ENCODE measurements at regions not wholly inside any gene's neighbourhood (a gene's known extent, or its start where the extent isn't known, plus 50 kb on each side); places are given as distances from the start of the nearest gene placed in this dataset.

DNA sequence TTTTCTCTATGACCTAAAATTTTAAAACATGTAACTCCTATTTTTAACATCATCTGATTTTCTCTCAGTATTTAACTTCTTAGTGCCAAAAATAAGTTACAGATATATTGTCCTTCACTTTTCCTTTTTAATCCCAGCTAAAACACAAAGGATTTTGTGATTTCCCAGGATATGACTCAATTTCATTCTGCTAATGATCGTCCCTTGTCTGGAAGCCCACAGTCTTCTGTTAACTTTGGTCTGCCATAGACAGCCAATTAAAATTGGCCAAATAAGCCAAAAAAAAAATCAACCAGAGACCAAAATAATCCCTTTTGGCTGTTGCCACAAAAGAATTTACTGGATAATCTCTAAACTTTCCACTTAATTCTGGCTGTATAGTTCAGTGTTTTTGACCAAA, 124.5 kb upstream of the FST start:
- TF ChIP-seq, protein P1, sequence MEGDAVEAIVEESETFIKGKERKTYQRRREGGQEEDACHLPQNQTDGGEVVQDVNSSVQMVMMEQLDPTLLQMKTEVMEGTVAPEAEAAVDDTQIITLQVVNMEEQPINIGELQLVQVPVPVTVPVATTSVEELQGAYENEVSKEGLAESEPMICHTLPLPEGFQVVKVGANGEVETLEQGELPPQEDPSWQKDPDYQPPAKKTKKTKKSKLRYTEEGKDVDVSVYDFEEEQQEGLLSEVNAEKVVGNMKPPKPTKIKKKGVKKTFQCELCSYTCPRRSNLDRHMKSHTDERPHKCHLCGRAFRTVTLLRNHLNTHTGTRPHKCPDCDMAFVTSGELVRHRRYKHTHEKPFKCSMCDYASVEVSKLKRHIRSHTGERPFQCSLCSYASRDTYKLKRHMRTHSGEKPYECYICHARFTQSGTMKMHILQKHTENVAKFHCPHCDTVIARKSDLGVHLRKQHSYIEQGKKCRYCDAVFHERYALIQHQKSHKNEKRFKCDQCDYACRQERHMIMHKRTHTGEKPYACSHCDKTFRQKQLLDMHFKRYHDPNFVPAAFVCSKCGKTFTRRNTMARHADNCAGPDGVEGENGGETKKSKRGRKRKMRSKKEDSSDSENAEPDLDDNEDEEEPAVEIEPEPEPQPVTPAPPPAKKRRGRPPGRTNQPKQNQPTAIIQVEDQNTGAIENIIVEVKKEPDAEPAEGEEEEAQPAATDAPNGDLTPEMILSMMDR (IDR thresholded peaks at IDR 0.05): no peak
- H3K9me3 Mint-ChIP-seq: peaks cover 0 to 10% (median 5%) of the 10 kb centered on the region in 7 donors
- no peak overlapping the region for H3K27ac ChIP-seq (ENCODE audit: low read depth in 1 of 2, low read length in 2 of 2)
- H3K36me3 Mint-ChIP-seq: no peaks in the 10 kb centered on the region
- peaks cover 3 to 4% of the 10 kb centered on the region in 2 donors for H3K9me3 ChIP-seq (replicated peaks in 1 of 2; ENCODE audit: control insufficient read depth in 1 of 2, insufficient read depth in 1 of 2, low read length in 2 of 2)
- no peak overlapping the region for H3K4me2 ChIP-seq (replicated peaks; ENCODE audit: extremely low read depth, low read length, poor library complexity, severe bottlenecking)
- H3K79me2 ChIP-seq (ENCODE audit: insufficient read depth, low read length): no peaks in the 10 kb centered on the region
- no peaks in the 10 kb centered on the region for H3K36me3 ChIP-seq (replicated peaks in 1 of 2; ENCODE audit: control insufficient read depth in 1 of 2, insufficient read depth in 2 of 2, low read length in 2 of 2)
- no peaks in the 10 kb centered on the region for H3K27me3 Mint-ChIP-seq (ENCODE audit: low read depth in 3 of 3)
- H3K4me3 ChIP-seq (replicated peaks in 1 of 3; ENCODE audit: low read depth in 2 of 3, low read length in 3 of 3): no peak overlapping the region
- no peak overlapping the region for H3K27ac Mint-ChIP-seq
- 100% methylated on average over 1 of the region's 1 CpG for WGBS (ENCODE audit: insufficient coverage)
- intact Hi-C loops (cut with micrococcal nuclease): no loop called here
- no peaks in the 10 kb centered on the region for H3K4me1 Mint-ChIP-seq
- H3K9ac ChIP-seq (ENCODE audit: insufficient read depth, low read length, poor library complexity, severe bottlenecking): no peak overlapping the region
- H4K20me1 ChIP-seq (ENCODE audit: insufficient read depth, low read length): no peaks in the 10 kb centered on the region
- no peak for DNase-seq
- H2AFZ ChIP-seq (ENCODE audit: insufficient read depth, low read depth, low read length, poor library complexity, severe bottlenecking): no peak overlapping the region
- H3K27me3 ChIP-seq (ENCODE audit: control insufficient read depth in 2 of 2, insufficient read depth in 2 of 2, low read length in 2 of 2): no peaks in the 10 kb centered on the region
- no peaks in the 10 kb centered on the region for H3K4me1 ChIP-seq (ENCODE audit: control insufficient read depth in 1 of 2, insufficient read depth in 2 of 2, low read length in 2 of 2)
- H3K4me3 Mint-ChIP-seq: no peak overlapping the region

GRCh38 chr5:53357439-53357838, 123.0 kb upstream of the FST start:
- H3K27me3 Mint-ChIP-seq (ENCODE audit: low read depth in 3 of 3): peaks cover 0 to 3% (median 0%) of the 10 kb centered on the region in 3 donors
- no peak overlapping the region for H3K9ac ChIP-seq (ENCODE audit: insufficient read depth, low read length, poor library complexity, severe bottlenecking)
- no peaks in the 10 kb centered on the region for H3K79me2 ChIP-seq (ENCODE audit: insufficient read depth, low read length)
- WGBS (ENCODE audit: insufficient coverage): 90% methylated on average over 2 of the region's 4 CpGs
- H3K4me3 ChIP-seq (replicated peaks in 1 of 3; ENCODE audit: low read depth in 2 of 3, low read length in 3 of 3): no peak overlapping the region
- H4K20me1 ChIP-seq (ENCODE audit: insufficient read depth, low read length): no peaks in the 10 kb centered on the region
- DNase-seq: no peak
- H3K36me3 ChIP-seq (replicated peaks in 1 of 2; ENCODE audit: control insufficient read depth in 1 of 2, insufficient read depth in 2 of 2, low read length in 2 of 2): no peaks in the 10 kb centered on the region
- no peak overlapping the region for H3K27ac ChIP-seq (ENCODE audit: low read depth in 1 of 2, low read length in 2 of 2)
- H3K4me1 ChIP-seq (ENCODE audit: control insufficient read depth in 1 of 2, insufficient read depth in 2 of 2, low read length in 2 of 2): no peaks in the 10 kb centered on the region
- H3K4me2 ChIP-seq (replicated peaks; ENCODE audit: extremely low read depth, low read length, poor library complexity, severe bottlenecking): no peak overlapping the region
- H2AFZ ChIP-seq (ENCODE audit: insufficient read depth, low read depth, low read length, poor library complexity, severe bottlenecking): no peak overlapping the region
- H3K27ac Mint-ChIP-seq: no peak overlapping the region
- TF ChIP-seq, protein P1 (IDR thresholded peaks at IDR 0.05): no peak
- no peaks in the 10 kb centered on the region for H3K36me3 Mint-ChIP-seq
- H3K9me3 Mint-ChIP-seq: peaks cover 0 to 8% (median 5%) of the 10 kb centered on the region in 7 donors
- intact Hi-C loops (cut with micrococcal nuclease): no loop called here
- H3K4me1 Mint-ChIP-seq: no peaks in the 10 kb centered on the region
- H3K27me3 ChIP-seq (ENCODE audit: control insufficient read depth in 2 of 2, insufficient read depth in 2 of 2, low read length in 2 of 2): no peaks in the 10 kb centered on the region
- peaks cover 3 to 4% of the 10 kb centered on the region in 2 donors for H3K9me3 ChIP-seq (replicated peaks in 1 of 2; ENCODE audit: control insufficient read depth in 1 of 2, insufficient read depth in 1 of 2, low read length in 2 of 2)
- no peak overlapping the region for H3K4me3 Mint-ChIP-seq

Data from CD14-positive monocyte (primary cell).